OCI-M2 (cell line): ENCODE measurements at regions not wholly inside any gene's neighbourhood (a gene's known extent, or its start where the extent isn't known, plus 50 kb on each side); places are given as distances from the start of the nearest gene placed in this dataset.
"Not testable (repeated sequence)": the region's sequence is repeated elsewhere in the genome, so short reads cannot be mapped to it uniquely, and the experiment has no call there.

Source experiments
- DNase-seq: peaks from one replicate; lab custom pipeline; 2025; ENCODE audit not compliant: unreplicated experiment; lab: John Stamatoyannopoulos, UW

GRCh38 chr4:66568001-66568400 is 897.7 kb upstream of the EPHA5 start:
- no peak for DNase-seq

GRCh38 chr4:66567551-66567950 is 897.3 kb upstream of the EPHA5 start:
- DNase-seq: no peak

- DNase-seq: no peak
Measured at GRCh38 chr4:66565801-66566200, 895.5 kb upstream of the EPHA5 start.

- no peak for DNase-seq
Measured at GRCh38 chr4:66564901-66565651, 894.8 kb upstream of the EPHA5 start.

GRCh38 chr4:66562276-66562806 is 892.1 kb upstream of the EPHA5 start:
- DNase-seq: no peak

GRCh38 chr4:66561465-66562053 is 891.3 kb upstream of the EPHA5 start:
- not testable (repeated sequence) for DNase-seq

GRCh38 chr4:66558651-66559050 is 888.4 kb upstream of the EPHA5 start:
- no peak for DNase-seq

- DNase-seq: no peak
Measured at GRCh38 chr4:66556651-66557278, 886.5 kb upstream of the EPHA5 start.

GRCh38 chr4:66555301-66555700 is 885.0 kb upstream of the EPHA5 start:
- no peak for DNase-seq

GRCh38 chr4:66554826-66555225 is 884.5 kb upstream of the EPHA5 start:
- no peak for DNase-seq

- not testable (repeated sequence) for DNase-seq
Measured at GRCh38 chr4:66545301-66545700, 875.0 kb upstream of the EPHA5 start.

GRCh38 chr4:66544281-66544680 is 874.0 kb upstream of the EPHA5 start:
- DNase-seq: no peak

GRCh38 chr4:66539745-66540144 is 869.5 kb upstream of the EPHA5 start:
- no peak for DNase-seq

GRCh38 chr4:66524781-66525180 is 854.5 kb upstream of the EPHA5 start:
- no peak for DNase-seq

GRCh38 chr4:66522244-66522643 is 852.0 kb upstream of the EPHA5 start:
- DNase-seq: no peak

- no peak for DNase-seq
Measured at GRCh38 chr4:66516940-66517339, 846.7 kb upstream of the EPHA5 start.

GRCh38 chr4:66506985-66507384 is 836.7 kb upstream of the EPHA5 start:
- DNase-seq: no peak

- no peak for DNase-seq
Measured at GRCh38 chr4:66501997-66502396, 831.7 kb upstream of the EPHA5 start.

- no peak for DNase-seq
Measured at GRCh38 chr4:66490729-66491128, 820.4 kb upstream of the EPHA5 start.

GRCh38 chr4:66489783-66490452 is 819.6 kb upstream of the EPHA5 start:
- DNase-seq: no peak

GRCh38 chr4:66489370-66489769 is 819.1 kb upstream of the EPHA5 start:
- no peak for DNase-seq

GRCh38 chr4:66486068-66486467 is 815.8 kb upstream of the EPHA5 start:
- no peak for DNase-seq
